GM21381 (cell line): ENCODE measurements at regions not wholly inside any gene's neighbourhood (a gene's known extent, or its start where the extent isn't known, plus 50 kb on each side); places are given as distances from the start of the nearest gene placed in this dataset.

Experiments used
- ATAC-seq: cut with Tn5 transposase; IDR thresholded peaks from one replicate; pipeline ENCODE4 v1.9.1; 2021; ENCODE audit warnings: mild to moderate bottlenecking, moderate library complexity; ENCODE audit not compliant: unreplicated experiment

DNA sequence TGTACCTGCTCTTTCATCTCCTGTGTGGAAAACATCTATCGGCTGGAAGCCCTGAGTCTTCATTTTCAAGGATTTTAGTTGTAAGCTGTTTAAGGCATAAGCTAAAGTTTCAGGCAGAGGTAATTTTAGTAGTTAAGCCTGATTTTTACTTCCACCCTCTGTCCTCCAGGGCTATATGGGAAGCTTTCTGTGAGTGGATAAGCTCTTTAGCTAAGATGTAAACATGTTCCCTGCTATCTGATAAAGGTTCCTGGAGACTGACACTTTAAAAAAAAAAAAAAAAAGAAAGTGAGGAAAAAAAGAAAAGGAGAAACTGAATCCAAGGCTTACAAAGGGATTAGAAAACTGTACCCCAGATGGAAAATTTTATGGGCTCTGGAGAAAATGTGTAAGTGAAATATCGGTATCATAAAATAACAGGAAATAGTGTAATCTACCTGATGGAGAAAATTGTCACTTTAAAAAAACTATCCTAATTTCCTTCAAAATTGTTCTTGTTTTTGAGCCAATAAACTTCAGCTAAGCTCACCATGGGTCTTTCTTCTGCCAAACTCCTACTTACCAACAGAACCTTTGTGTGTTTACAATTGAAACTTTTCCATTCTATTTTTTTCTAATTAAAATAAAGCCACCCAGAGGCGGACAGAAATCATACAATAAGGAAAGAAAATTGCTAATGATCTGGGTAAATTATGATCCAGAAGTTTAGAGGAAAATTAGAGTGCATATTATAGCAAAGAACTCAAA is 180.5 kb downstream of the TGFB2 start:
- no peak for ATAC-seq

DNA sequence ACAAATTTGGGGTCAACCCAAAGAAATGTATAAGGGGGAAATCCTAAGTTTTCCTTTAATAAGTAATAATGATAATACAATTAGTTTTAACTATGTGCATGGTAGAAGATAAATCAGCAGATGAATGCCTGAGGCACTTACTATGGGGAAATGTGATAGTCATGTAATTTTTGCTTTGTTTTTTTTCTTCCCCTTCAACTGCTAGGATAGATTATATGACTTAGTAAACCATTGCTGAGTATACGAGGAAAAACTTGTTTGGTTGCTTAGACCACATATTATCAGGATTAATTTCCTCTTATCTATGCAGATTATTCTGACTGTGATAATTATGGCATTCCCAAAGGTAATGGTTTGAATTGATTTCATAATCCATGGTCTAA is 181.1 kb downstream of the TGFB2 start:
- ATAC-seq, result no peak

DNA sequence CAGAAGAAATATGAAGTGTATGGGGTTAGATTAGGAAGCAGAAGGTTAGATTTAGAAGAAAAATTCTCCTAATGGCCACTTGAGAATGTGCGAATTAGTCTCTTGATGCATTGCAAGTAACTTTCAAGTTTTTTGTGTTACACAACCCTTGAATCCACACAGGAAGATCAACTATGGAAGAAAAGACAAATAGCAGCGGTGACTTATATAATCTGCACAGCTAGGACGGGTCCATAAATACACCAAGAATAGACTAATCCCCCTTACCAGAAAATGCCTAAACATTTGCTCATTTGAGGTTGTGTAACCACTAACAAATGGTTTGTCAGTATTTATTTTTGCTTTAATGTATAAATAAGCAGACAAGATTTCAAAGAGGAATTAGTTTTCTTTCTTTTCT is 182.6 kb downstream of the TGFB2 start:
- ATAC-seq, result no peak

- no peak for ATAC-seq
Observed at GRCh38 chr1:218529646-218530300, 184.6 kb downstream of the TGFB2 start.

DNA sequence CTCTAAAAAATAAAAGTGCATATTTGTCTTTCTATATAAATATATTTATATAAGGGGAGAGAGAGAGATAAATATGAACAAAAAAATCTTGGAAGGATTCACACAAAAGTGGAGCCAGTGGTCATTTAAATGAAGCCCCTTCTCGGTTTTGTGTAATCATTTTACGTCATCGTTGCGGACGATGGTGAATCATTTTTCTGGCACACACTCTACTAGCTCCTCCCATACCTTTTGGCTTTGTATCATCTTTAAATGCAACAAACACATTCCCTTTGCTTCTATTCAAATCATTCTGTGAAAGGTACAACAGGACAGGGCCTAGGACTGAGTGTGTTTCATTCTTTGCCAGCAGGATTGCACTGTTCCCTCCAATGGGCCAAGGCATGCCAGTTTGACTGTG is 186.8 kb downstream of the TGFB2 start:
- no peak for ATAC-seq

- no peak for ATAC-seq
Observed at GRCh38 chr1:218536296-218536986, 191.3 kb downstream of the TGFB2 start.

- no peak for ATAC-seq
Observed at GRCh38 chr1:218537122-218537913, 192.2 kb downstream of the TGFB2 start.

GRCh38 chr1:218538341-218538740 is 193.2 kb downstream of the TGFB2 start:
- no peak for ATAC-seq

- ATAC-seq, result no peak
Observed at GRCh38 chr1:218546314-218546713, 201.2 kb downstream of the TGFB2 start.

DNA sequence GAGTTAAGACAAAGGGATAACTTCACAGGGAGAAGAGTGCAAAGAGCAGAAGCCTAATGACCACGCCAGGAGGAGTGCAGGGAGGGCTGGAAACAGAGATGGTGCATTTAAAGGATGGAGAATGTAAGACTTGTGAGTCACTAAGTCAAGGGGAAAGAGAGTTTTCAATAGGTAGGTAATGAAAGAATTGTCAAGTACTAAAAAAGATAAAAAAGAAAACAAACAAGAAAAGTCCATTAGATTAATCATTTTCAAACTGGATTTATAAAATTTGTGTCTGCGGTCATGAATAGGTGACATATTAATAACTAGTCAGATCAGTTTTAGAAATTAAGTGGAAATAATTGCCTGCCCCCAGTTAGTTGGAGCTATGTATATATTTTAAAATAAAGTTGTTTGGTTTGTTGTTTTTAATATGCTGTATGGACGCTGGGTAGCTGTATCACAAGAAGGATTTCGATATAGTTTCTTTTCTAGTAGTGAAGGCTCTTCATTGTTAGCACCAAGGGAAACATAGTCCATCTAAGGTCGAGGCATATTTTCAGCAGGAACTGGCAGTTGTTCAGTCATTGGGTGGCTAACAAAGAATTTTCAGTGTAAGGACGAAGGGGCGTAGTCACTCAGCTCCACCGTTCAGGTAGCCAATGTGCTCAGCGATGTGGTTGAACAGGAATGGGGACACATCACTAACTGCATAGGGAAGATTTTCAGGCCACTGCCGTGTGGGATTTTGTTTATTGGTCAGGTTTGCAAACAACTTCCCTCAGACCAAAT is 203.0 kb downstream of the TGFB2 start:
- ATAC-seq, result no peak

DNA sequence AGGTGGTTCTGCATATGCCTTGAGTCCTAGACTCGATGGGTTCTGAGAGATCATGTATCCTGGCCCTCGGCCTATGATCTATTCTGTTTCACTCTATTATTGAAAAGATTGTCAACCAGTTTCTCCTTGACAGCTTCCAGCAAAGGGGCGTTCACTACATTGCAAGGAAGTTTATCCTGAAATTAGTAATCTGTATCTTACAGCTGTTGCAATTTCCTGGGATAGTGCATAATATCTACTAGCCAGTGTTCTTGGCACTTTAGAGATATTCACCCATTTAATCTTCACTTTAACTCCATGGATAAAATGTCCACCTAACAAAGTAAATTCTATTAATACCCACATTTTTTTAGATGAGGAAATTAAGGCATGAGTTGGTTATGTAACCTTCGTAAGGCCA is 203.6 kb downstream of the TGFB2 start:
- ATAC-seq, result no peak

DNA sequence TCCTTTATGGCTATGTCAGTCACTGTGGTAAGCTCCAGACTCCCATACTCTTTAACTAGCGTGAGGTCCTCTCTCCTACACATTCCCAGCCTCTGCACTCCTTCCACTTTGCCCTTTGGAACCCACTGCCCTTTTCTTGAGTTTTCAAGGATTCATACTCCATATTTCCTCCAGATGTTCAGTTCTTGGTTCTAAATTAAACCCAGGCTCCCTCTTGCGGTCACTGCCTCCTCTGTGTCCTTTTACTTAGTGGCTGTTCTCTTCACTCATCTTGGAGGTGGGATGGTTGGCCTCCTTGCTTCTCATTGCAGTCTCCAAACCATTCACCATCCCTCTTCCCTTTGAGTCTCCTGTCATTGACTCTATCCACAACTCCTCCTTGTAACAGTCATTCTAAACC is 208.1 kb downstream of the TGFB2 start:
- ATAC-seq, result no peak

DNA sequence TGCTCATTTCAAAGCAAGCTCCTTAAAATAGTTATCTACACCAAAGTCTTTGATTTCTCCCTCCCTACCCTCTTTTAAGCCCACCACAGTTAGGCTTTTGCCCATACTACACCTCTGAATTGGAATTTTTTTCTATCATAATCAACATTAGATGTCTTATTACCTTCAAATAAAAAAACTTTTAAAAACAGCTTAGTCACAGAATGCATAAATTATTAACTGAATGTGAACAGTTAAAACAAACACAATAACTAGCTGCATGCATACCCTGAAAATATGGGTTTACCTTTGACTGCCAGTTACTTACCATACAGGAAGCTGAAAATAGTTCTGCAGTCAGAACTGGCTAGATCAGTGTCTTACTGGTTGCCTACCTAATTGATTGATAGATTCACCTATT is 210.9 kb downstream of the TGFB2 start:
- ATAC-seq, result no peak

- no peak for ATAC-seq
Observed at GRCh38 chr1:218557731-218558130, 212.6 kb downstream of the TGFB2 start.

DNA sequence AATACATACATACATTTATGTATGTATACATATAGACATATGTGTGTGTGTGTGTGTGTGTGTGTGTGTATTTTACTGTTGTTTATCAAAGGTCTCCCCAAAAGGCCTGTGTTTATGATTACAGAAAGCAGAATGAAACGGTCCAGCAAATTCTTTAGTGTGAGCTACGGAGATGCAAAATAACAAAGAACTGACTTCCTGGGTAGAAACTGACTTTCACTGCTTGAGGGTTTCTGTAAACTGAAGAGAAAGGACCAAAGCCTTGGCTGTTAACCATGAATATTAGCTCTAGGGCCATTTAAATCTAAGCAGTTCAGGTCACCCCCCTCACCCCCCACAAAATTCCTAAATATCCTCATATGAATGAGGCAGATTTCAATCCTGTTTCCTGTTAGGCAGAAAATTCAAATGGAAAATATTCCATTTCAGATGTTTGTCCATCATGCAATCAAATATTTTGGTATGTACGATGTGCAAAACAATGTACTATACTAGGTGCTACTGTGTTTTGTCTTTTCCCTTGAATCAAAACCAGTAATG is 213.2 kb downstream of the TGFB2 start:
- ATAC-seq, result no peak

- no peak for ATAC-seq
Observed at GRCh38 chr1:218565377-218565776, 220.2 kb downstream of the TGFB2 start.

DNA sequence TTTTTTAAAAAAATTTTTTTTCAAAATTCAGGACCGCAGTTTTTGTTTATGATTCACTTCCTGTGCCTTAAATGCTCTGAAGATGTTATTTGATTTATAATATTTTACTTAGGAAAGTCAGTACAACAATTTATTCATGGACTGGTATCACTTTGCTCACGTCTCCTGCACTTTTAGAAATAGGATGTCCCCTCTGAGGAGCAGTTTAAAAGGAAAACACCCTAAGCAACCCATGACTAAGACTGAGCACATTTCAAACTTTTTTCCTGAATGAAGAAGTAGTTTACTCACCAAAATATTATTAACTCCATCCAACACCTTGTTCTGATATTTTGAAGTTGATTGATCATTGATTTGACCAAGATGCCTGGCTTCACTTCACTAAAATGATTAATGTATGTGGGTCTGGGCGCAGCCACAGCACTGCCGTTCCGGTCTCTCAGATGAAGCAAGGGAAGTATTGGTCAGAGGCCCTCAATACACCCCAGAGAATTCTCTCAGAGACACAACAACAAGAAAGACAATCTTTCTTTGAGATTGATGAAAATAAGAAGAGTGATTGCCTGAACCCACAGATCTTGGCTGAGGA is 223.9 kb downstream of the TGFB2 start:
- ATAC-seq, result no peak

DNA sequence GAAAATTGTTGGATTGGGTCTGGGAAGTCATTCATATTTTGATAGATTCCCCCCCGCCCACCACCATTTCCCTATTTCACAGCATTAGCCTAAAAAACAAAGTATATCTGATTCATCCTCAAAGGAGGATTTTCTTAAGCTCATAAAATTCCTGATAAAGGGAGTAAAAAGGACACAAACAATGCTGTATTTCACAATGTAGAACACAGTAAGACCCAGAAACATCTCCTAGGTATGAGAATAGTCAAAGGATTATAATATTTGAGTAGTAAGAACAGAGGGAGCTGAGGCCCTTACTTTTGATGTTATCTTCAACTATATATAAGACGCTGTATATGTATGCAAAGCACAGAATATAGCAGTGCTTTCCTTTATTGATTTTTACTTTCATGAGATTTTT is 225.3 kb downstream of the TGFB2 start:
- no peak for ATAC-seq

DNA sequence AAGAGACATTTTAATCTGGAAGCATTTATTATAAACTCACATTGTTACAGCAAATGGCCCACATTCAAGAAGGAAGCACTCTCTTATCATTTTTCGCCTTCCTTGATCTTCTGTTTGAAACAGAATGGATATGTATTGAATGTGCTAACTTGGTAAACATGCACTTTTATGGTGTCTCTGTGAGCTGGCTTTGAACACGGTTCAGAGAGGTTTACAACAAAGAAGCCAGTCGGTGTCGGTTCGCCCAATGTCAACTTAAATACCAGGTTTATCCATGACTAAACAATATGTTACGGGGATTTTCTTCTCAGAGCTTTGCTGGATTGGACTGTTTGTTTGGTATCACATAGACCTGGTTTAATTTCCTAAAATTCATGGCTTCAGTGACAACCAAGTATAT is 226.4 kb downstream of the TGFB2 start:
- no peak for ATAC-seq

DNA sequence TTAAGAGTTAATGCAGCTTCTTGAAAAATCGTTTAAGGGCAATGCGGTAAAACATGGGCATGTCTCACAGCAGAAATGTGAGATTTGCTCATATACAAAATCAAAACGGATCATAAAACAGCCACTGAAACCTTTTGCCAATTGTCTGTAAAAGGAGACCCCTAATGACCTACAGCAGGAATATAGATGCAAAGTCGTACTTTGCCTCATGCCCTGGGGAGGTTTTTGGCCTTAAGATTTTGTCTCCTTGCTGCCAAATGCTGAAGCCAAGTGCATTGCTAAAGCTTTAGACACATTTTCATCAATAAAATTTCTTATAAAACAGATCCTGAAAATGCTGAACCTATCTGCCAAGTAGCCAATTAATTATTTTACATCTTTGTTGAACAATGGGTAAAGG is 226.9 kb downstream of the TGFB2 start:
- ATAC-seq, result no peak
